Astrocyte (in vitro differentiated cells and primary cell): ENCODE measurements at regions not wholly inside any gene's neighbourhood (a gene's known extent, or its start where the extent isn't known, plus 50 kb on each side); places are given as distances from the start of the nearest gene placed in this dataset.

Experiments
- EZH2 ChIP-seq: IDR thresholded peaks from 2 replicates; pipeline ENCODE4 v1.6.1; 2012; ENCODE audit warnings: mild to moderate bottlenecking, low read length, inconsistent platforms; ENCODE audit not compliant: insufficient read depth
- TF ChIP-seq, protein P1 (sequence below): IDR thresholded peaks from 2 replicates; pipeline ENCODE4 v1.5.1; 2011; ENCODE audit warnings: low read depth, mild to moderate bottlenecking, inconsistent platforms, low read length, moderate library complexity; ENCODE audit not compliant: insufficient read depth

DNA sequence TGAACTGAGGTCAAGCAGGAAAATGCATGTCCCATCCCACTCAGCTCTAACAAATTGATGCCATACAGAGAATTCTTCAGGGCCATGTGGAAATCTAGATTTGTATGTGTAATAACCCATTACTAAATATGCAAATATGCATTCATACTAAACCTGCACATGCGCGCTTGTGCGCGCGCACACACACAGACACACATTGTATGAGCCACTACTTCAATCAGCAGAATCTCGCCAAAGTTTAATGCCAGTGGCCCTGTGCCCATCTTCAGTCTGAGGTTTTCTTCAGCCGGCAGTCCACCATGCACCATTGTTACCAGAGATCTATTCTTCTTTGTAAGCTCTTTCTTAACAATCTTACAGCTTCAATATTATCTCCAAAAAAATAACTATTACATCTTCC is 276.4 kb downstream of the PDGFC start:
- TF ChIP-seq, protein P1, sequence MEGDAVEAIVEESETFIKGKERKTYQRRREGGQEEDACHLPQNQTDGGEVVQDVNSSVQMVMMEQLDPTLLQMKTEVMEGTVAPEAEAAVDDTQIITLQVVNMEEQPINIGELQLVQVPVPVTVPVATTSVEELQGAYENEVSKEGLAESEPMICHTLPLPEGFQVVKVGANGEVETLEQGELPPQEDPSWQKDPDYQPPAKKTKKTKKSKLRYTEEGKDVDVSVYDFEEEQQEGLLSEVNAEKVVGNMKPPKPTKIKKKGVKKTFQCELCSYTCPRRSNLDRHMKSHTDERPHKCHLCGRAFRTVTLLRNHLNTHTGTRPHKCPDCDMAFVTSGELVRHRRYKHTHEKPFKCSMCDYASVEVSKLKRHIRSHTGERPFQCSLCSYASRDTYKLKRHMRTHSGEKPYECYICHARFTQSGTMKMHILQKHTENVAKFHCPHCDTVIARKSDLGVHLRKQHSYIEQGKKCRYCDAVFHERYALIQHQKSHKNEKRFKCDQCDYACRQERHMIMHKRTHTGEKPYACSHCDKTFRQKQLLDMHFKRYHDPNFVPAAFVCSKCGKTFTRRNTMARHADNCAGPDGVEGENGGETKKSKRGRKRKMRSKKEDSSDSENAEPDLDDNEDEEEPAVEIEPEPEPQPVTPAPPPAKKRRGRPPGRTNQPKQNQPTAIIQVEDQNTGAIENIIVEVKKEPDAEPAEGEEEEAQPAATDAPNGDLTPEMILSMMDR = no peak
- no peak for TF ChIP-seq EZH2
